Uterus (tissue), 3 donors: ENCODE measurements at regions not wholly inside any gene's neighbourhood (a gene's known extent, or its start where the extent isn't known, plus 50 kb on each side); places are given as distances from the start of the nearest gene placed in this dataset.

ENCODE experiments used
- DNase-seq, 2 donors: peaks; one replicate each; pipeline ENCODE4 v3.0.0-alpha.2; 2019 to 2020
- H3K27ac ChIP-seq, 2 donors: fragments of 200-600 bp; sonication (generic); 1 replicate in 1 of 2; 2 replicates in 1 of 2; pipeline ENCODE4 v1.5.1; 2016 to 2018
- H3K27me3 ChIP-seq, 2 donors: fragments of 200-600 bp; sonication (generic); one replicate each; pipeline ENCODE4 v1.5.1; 2018 to 2019; ENCODE audit warnings: control low read depth in 1 of 2
- H3K36me3 ChIP-seq, 2 donors: fragments of 200-600 bp; sonication (generic); one replicate each; pipeline ENCODE4 v1.5.1; 2019; ENCODE audit warnings: control low read depth in 1 of 2
- H3K4me1 ChIP-seq, 2 donors: fragments of 200-600 bp; sonication (generic); one replicate each; pipeline ENCODE4 v1.5.1; 2018 to 2019; ENCODE audit warnings: control low read depth in 1 of 2
- H3K4me3 ChIP-seq, 2 donors: fragments of 200-600 bp; sonication (generic); 1 replicate in 1 of 2; 2 replicates in 1 of 2; pipeline ENCODE4 v1.5.1; 2018 to 2019; ENCODE audit warnings: mild to moderate bottlenecking in 1 of 2
- H3K9me3 ChIP-seq, 2 donors: fragments of 200-600 bp; sonication (generic); one replicate each; pipeline ENCODE4 v1.5.1; 2019; ENCODE audit warnings: control low read depth in 1 of 2
- POLR2A ChIP-seq, 2 donors: fragments of 450-650 bp; IDR thresholded peaks; one replicate each; pipeline ENCODE4 v1.6.1; 2016; ENCODE audit warnings: antibody characterized with exemption in 2 of 2, mild to moderate bottlenecking in 1 of 2, moderate library complexity in 1 of 2
- intact Hi-C: fragments of 100-400 bp; cut with DNase I; formaldehyde crosslinking; loops from one replicate; pipeline ENCODE4 v1.15.1; 2023; ENCODE audit warnings: low total_unique reads
- TF ChIP-seq, protein P1 (sequence below), 4 experiments: fragments of 200-600 bp in 2 of 4; fragments of 450-650 bp in 2 of 4; sonication (generic) in 2 of 4; IDR thresholded peaks; one replicate each; pipeline ENCODE4 v1.5.1; 2016 to 2019; ENCODE audit warnings: antibody characterized with exemption in 4 of 4, mild to moderate bottlenecking in 2 of 4, moderate library complexity in 1 of 4
- donor health status: DM: yes; HTN: yes; CAD: no.

DNA sequence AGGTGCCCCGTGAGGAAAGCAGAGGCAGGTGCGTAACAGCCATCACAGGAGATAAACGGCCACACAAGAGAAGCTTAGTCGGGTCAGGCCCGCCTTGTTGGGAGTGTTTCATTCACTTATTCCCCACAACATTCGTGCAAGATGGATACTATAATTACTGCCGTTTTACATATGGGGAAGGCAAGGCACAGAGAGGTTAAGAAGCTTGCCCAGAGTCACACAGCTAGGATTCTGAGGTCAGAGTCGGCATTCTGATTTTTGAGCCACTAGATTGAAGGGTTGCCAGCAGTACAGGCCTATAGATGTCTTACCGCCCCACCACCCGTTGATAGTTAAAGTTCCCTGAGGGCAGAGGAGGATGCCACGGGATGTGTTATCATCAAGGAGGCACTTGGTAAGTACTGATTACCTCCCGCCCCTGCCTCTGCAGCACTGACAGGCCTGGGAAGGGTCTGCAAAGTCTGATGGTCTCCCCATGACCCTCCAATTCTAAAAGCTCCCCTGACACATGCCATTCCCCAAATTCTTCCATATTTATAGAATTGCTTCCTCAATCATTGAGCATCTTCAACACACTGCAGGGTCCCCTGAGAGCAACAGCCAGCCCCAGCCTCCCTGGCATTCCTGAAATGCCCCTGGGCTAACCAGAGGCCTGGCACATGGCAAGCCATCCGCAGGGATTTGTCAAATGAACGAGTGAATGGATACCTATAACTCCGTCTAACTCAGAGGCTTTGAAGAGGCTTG is 74.7 kb upstream of the CLDN14 start:
- H3K9me3 ChIP-seq: no peaks in the 10 kb centered on the region
- H3K27me3 ChIP-seq: no peaks in the 10 kb centered on the region
- no peak overlapping the region for H3K4me3 ChIP-seq
- peak overlapping the region in 1 of 2 donors; percentile 5 for H3K27ac ChIP-seq
- intact Hi-C loops: no loop called here
- no peak for DNase-seq
- H3K36me3 ChIP-seq: no peaks in the 10 kb centered on the region
- peaks cover 0 to 8% of the 10 kb centered on the region in 2 donors for H3K4me1 ChIP-seq
- TF ChIP-seq, protein P1, sequence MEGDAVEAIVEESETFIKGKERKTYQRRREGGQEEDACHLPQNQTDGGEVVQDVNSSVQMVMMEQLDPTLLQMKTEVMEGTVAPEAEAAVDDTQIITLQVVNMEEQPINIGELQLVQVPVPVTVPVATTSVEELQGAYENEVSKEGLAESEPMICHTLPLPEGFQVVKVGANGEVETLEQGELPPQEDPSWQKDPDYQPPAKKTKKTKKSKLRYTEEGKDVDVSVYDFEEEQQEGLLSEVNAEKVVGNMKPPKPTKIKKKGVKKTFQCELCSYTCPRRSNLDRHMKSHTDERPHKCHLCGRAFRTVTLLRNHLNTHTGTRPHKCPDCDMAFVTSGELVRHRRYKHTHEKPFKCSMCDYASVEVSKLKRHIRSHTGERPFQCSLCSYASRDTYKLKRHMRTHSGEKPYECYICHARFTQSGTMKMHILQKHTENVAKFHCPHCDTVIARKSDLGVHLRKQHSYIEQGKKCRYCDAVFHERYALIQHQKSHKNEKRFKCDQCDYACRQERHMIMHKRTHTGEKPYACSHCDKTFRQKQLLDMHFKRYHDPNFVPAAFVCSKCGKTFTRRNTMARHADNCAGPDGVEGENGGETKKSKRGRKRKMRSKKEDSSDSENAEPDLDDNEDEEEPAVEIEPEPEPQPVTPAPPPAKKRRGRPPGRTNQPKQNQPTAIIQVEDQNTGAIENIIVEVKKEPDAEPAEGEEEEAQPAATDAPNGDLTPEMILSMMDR (IDR thresholded peaks at IDR 0.05): no peak
- no peak for TF ChIP-seq POLR2A (IDR thresholded peaks at IDR 0.05)

DNA sequence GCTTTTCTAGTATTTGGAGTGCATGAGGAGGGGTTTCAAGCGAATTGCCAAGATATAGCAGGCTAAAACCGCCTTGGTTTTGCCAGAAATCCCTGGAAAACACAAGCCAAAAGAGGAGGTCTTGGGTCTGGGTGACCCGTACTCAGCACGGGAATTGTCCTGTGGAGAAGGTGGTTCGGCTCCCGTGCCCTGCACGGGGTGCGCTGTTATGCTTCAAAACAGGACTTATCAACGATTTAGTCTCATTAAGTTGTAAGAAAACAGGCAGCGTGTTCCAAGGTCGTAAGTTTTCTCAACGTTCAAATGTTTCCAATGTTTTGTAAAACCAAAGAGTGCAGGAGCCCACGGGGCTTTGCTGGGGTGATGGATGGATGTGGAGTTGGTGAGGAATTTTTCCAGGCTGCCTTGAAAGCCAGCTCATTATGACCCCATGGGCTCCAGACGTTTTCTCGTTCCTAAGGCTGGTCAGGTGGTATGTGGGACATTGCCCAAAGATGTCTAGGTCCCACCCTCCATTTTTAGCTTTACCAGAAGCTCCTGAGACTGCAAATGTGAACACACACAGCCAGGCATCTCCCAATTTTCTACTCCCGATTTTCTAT is 75.4 kb upstream of the CLDN14 start:
- TF ChIP-seq POLR2A (IDR thresholded peaks at IDR 0.05): no peak
- TF ChIP-seq, protein P1 (IDR thresholded peaks at IDR 0.05): no peak
- H3K27me3 ChIP-seq: no peaks in the 10 kb centered on the region
- no peak overlapping the region for H3K4me3 ChIP-seq
- peaks cover 0 to 8% of the 10 kb centered on the region in 2 donors for H3K4me1 ChIP-seq
- peak; percentile 41 to 59 for DNase-seq
- H3K27ac ChIP-seq: peak overlapping the region in 1 of 2 donors; percentile 5
- no peaks in the 10 kb centered on the region for H3K36me3 ChIP-seq
- H3K9me3 ChIP-seq: no peaks in the 10 kb centered on the region
- intact Hi-C loops: no loop called here

DNA sequence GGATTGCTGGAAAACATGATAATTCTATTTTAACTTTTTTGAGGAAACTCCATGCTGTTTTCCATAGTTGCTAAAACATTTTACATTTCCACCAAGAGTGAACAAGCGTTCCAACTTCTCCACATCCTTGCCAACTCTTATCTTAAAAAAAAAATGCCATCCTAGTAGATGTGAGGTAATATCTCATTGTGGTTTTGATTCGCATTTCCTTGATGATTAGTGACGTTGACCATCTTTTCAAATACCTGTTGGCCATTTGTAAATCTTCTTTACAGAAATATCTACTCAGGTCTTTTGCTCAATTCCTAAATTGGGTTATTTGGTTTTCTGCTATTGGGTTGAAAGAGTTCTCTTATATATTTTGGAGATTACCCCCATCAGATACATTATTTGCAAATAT is 77.4 kb upstream of the CLDN14 start:
- no peak for DNase-seq
- peaks cover 0 to 8% of the 10 kb centered on the region in 2 donors for H3K4me1 ChIP-seq
- intact Hi-C loops: no loop called here
- TF ChIP-seq, protein P1 (IDR thresholded peaks at IDR 0.05): no peak
- H3K27ac ChIP-seq: no peak overlapping the region
- H3K4me3 ChIP-seq: no peak overlapping the region
- H3K36me3 ChIP-seq: no peaks in the 10 kb centered on the region
- no peaks in the 10 kb centered on the region for H3K9me3 ChIP-seq
- H3K27me3 ChIP-seq: no peaks in the 10 kb centered on the region

DNA sequence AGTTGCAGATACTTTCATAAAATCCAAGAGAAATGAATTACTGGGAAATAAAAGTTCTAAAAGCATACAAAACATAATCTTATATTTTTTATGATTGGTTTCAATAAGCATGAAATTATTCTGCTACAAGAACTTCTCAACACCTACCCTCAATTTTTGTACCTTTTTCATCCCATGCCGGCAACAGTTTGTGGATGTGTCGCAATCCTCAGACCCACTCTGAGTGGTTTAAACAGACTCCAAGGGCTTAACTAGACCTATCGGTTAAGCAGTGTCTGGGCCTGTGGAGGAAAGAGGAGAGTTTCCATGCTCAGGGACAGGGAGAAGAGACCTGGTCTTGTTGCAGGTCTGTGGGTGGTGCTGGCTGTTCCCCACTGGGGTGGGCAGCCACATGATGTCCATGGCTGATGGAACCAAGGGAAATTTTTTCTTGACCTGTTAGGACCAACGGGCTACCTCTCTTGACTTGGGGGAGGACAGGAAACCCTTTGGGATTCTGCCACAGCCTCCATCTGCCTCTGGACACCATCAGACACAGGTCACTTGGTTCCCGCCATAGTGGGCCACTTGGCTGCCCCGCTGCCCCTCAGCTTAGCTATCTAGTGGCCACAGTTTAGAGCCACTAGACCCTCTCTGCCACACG is 81.1 kb upstream of the CLDN14 start:
- no peak for DNase-seq
- H3K4me3 ChIP-seq: no peak overlapping the region
- no peaks in the 10 kb centered on the region for H3K9me3 ChIP-seq
- TF ChIP-seq POLR2A (IDR thresholded peaks at IDR 0.05): no peak
- TF ChIP-seq, protein P1 (IDR thresholded peaks at IDR 0.05): no peak
- no peaks in the 10 kb centered on the region for H3K27me3 ChIP-seq
- H3K27ac ChIP-seq: no peak overlapping the region
- no peaks in the 10 kb centered on the region for H3K36me3 ChIP-seq
- H3K4me1 ChIP-seq: no peaks in the 10 kb centered on the region
- intact Hi-C loops: no loop called here

DNA sequence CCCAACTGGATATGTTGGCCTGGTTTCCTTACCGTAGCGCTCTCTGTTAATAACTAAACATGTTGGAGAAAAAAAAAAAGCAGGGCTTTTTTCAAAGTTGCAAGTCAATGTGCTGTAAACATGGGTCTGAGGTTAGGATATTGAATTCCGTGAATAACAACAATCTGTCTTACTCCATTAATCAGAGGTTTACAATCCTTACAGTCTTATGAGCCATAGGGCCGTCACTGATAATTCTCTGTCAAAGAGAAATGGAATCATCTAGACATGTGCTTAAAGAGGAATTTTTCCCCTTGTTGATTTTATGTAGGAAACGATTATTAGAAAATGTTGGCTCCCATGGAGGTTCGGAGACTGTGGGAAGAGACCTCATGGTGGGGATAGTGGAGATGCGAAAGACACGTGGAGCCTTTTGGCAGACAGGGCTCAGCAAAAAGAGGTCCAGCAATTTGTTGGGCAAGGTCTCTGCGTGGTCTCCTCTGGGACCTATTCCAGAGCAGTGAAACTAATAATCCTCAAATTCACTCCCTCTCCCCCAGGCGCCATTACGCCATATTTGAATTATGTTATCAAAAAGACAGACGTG is 83.5 kb upstream of the CLDN14 start:
- intact Hi-C loops: no loop called here
- no peaks in the 10 kb centered on the region for H3K36me3 ChIP-seq
- no peak overlapping the region for H3K4me3 ChIP-seq
- H3K9me3 ChIP-seq: no peaks in the 10 kb centered on the region
- no peak overlapping the region for H3K27ac ChIP-seq
- no peak for TF ChIP-seq POLR2A (IDR thresholded peaks at IDR 0.05)
- TF ChIP-seq, protein P1 (IDR thresholded peaks at IDR 0.05): no peak
- H3K4me1 ChIP-seq: no peaks in the 10 kb centered on the region
- no peak for DNase-seq
- H3K27me3 ChIP-seq: no peaks in the 10 kb centered on the region
